ENCODE measurements at regions not wholly inside any gene's neighbourhood (a gene's known extent, or its start where the extent isn't known, plus 50 kb on each side); places are given as distances from the start of the nearest gene placed in this dataset.
"Not testable (repeated sequence)": the region's sequence is repeated elsewhere in the genome, so short reads cannot be mapped to it uniquely, and the experiment has no call there.

DNA sequence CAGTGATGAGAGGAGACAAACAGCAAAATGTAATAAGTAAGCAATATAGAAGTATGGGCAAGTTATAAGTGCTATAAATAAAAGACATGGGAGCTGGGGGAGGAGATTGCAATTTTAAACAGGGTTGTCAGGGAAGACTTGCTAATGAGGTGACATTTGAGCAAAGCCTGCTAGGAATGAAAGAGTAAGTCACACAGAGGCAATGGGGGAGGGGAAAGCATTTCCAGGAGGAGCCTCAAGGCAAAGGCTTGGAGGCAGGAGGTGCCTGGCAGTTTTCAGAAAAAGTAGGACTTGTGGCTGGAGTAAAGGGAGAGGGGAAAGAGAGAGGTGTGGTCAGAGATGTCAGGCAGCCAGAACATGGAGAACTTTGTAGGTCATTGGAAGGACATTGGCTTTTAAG is 124.4 kb upstream of the NMUR2 start:
- no peak for DNase-seq

- DNase-seq: peak; percentile 74
Measured at GRCh38 chr5:152532714-152533113, 127.6 kb upstream of the NMUR2 start.

DNA sequence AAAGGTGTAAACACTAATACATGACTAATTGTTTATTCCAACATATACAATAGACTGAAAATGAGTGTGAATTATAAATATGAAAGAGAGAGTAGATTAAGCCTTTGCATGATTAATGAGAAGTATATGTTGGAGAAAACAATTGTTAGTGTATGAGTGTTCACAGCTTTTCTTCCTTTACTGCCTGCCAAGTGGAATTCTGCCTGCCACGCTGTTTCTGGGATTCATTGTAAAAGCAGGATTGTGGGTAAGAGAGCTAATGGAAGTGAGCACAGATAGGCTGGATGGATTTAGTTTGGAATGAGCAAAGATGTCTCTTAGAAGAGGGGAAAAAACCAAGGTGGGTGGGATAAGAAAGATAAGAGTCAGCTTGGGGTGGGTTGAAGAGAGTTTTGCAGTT is 129.6 kb upstream of the NMUR2 start:
- no peak for DNase-seq

GRCh38 chr5:152542741-152543140 is 137.7 kb upstream of the NMUR2 start:
- peak; percentile 27 for DNase-seq

DNA sequence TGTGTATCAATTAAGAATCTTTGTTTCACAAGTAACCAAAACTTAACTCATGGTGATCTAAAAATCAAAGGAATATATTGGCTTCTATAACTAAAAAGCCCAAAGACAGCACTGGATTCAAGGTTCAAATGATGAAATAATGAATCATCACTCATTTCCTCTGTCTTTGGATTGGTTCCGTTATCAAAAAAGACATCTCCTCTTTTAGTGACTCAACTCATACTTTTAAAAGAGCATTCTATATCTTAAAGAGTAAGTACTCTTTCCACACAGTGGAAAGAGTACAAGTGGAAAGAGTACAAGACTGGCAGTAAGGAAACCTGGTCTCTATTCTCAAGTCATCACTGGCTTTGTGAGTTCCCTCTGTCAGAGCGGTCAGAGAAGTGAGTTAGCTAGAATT is 141.4 kb upstream of the NMUR2 start:
- DNase-seq: peak; percentile 13

GRCh38 chr5:152547202-152547601 is 142.1 kb upstream of the NMUR2 start:
- no peak for DNase-seq

GRCh38 chr5:152549709-152550108 is 144.6 kb upstream of the NMUR2 start:
- DNase-seq: no peak

- DNase-seq: no peak
Measured at GRCh38 chr5:152551061-152551460, 146.0 kb upstream of the NMUR2 start.

DNA sequence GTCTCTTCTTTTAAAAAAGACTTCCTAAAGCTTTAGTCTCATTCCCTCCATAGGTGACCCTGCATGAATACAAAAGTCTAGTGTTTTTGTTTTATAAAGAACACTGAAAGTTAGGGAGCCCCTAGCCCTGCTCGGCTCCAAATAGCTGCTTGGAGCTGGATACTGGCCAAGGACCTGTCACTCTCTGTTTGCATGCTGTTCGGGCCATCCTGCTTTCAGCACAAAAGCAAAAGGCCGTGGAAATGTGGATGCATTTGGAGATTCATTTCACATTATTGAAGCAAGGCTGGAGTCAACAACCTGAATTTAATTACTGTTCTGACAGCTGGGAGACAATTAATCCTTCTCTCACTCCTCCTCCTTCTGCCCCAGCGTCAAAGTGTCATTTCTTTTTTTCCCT is 151.7 kb upstream of the NMUR2 start:
- no peak for DNase-seq

DNA sequence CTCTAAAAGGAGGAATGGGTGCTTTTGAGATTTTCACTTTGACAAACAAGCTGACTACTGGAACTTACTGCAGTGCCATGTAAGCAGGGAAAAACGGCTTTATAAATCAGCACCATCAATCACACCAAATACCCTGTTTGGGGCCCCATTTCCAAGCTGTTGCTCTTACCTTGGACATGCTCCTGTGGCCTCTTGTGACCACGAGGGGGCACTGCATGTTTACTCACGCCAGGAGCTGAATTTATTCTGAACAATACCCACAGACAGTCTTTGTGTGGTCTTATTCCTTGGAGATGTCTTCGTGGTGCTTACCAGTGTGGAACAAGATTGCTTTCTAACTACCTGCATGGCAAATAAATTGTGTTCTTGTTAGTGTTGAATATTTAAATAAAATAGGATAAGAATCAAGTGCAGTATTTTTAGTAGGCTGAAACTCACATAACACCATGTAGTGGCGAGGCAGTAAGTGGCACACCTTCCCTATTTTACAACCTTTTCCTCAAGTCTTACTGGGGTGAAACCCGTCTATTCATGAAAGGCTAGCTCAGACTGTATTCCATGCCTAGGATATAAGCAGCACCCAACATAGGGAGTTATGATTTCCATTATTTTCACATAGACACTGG is 155.5 kb upstream of the NMUR2 start:
- DNase-seq: peak; percentile 62

- DNase-seq: no peak
Measured at GRCh38 chr5:152568016-152568415, 162.9 kb upstream of the NMUR2 start.

- DNase-seq: no peak
Measured at GRCh38 chr5:152572812-152573211, 167.7 kb upstream of the NMUR2 start.

DNA sequence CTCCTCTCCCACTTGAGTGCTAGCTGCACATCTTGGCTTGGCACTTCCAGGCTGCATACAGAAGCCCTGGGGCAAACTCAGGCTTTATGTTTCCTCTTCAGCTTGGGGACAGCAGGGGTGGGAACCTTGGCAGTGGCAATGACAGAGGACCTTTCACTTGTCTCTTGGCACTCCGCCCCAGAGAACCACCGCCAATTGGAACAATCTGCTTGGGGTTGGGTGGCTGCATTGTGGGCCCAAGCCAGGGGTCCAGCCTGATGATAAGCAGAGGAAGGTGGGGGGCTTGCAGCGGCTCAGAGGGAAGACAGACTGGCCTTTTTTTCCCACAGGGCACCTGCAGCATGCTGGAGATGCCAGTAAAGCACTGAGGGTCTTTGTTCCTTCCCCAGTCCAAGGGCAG is 179.0 kb upstream of the NMUR2 start:
- DNase-seq: no peak

GRCh38 chr5:152592416-152592815 is 187.3 kb upstream of the NMUR2 start:
- DNase-seq: peak; percentile 13

DNA sequence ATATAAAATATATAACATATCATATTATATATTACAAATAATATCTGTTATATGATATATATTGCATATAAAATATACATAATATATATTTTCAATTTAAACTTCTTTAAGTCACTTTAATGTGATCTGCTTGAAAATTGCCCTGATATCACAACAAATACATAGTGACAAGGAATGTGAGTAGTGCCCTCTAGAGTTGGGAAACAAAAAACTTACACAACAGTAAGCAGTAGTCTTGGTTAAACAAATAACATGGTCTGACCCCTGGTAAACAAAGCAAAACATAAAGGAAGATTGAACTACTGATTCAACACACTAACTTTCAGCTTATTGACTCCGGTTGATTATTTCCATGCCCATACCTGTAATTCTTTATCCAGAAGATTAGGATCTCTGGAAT is 188.3 kb upstream of the NMUR2 start:
- DNase-seq: peak; percentile 24

DNA sequence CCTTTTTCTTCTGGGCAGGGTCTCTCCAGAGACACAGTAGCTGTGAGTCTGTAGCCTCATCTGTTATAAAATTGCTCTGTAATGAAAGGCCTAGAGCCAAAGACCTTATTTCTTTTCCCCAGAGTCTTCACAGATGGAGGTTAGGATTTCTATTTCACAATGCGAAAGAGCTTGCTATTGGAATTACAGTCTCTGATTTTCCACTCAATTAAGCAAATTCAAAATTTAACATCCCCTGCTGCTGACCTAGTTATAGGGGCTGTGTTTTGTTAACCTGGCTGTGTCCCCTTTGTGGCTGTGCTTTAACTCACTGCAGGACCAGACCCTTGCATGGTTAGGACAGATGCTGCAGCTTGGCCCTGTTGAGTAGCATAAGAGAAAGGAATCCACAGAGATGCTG is 190.3 kb upstream of the NMUR2 start:
- no peak for DNase-seq

DNA sequence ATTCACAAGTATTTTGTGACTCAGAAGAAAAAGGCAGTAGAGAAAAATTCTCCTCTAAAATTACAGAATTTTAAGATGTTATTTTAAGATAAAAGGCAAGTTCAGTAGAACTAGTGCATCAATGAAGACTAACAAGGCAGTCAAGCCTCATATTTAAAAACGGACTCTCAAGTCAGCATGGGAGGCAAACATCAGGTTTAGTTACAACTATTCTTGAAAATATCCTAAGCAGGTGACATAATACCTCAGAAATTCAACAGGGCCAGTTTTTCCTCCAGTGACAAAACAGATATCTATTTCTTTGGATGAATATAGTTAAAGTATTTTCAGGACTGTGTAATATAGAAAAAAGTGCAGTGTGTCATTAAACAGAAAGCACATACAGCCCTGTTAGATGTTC is 194.0 kb upstream of the NMUR2 start:
- no peak for DNase-seq

DNA sequence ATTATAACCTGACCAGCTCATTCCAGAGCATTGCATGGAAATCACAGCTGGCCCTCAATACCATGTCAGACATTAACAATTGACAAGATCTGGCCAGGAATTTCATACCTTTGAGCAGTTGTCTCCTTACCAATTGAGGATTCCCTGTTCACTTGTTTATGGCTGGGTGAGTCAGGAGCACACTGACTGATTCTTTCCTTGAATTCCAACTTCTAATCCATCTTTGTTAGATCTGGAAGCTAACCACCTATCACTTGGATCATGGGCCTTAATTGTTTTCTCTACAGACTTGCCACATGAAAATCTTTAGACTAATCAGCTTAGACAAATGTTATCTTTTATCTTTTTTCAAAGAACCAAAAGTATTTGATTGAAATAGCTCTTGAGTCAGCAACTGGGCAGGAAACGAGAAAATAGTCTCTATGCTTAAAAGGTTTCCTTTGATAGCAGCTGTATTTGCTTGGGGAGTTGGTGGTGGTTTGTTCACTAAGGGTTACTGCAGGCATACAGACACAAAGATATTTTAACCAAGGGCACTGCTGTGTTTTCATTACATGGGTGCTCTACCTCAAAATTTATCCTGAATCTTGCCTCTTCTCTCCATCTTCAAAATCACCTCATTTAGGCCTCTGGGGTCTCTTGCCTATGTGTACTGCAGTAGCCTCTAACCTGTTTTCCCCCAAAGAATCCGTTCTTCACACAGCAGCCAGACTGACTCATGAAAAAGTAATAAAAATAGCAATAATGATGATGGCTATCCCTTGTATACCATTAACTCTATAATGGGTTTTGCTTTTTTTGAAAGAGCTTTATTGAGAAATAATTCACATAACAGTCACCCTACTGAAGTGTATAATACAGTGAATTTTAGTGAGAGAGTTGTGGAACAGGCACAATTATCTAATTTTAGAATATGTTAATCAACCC is 197.0 kb upstream of the NMUR2 start:
- no peak for DNase-seq

DNA sequence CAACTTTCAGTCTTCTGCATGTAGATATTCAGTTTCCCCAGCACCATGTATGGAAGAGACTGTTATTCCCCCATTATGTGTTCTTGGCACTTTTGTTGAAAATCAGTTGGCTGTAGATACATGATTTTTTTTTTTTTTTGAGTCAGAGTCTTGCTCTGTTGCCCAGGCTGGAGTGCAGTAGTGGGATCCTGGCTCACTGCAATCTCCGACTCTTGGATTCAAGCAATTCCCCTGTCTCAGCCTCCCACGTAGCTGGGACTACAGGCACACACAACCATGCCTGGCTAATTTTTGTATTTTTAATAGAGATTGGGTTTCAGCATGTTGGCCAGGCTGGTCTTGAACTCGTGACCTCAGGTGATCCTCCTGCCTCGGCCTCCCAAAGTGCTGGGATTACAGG is 201.0 kb upstream of the NMUR2 start:
- DNase-seq: not testable (repeated sequence)

GRCh38 chr5:152606776-152607364 is 201.8 kb upstream of the NMUR2 start:
- no peak for DNase-seq

DNA sequence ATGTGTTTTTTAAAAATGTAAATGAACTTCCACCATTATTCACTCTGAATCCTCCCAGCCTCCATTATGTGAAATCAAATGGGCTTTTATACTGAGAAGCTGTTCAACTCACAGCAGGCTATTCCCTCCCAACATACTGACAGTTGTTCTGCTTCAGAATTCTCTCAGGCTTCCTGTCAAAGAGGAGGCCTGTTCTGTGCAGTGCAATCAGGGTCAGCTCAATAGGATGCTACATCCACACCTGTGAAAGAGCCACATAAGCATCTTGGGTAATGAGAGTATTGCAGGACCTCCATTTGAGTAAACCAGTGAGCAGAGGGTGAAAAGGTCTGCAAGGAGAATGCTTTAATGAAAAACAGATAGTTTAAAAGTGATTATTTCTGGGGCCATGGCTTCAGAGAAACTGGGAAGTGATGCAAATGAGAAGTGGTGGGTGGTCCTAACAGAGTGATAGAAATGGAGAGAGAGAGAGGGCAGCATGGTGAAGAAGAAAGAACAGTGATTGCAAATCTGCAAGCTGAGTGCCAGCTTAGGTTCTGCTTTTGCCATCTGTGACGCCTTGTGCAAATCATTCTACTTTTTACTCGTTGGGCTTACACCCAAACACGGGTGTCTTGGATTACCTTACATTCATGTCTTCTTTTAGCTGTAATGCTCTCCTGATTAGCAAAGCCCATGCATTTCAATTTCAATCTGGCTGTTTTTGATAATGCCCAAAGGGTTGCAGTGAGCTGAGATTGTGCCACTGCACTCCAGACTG is 202.5 kb upstream of the NMUR2 start:
- DNase-seq: no peak

- DNase-seq: no peak
Measured at GRCh38 chr5:152608458-152608857, 203.4 kb upstream of the NMUR2 start.

GRCh38 chr5:152619756-152620155 is 214.7 kb upstream of the NMUR2 start:
- DNase-seq: no peak

Measured in OCI-M1 (cell line).